CD14-positive monocyte (primary cell): ENCODE measurements at regions not wholly inside any gene's neighbourhood (a gene's known extent, or its start where the extent isn't known, plus 50 kb on each side); places are given as distances from the start of the nearest gene placed in this dataset.

Source experiments
- DNase-seq, 3 donors: peaks; one replicate each; pipeline ENCODE4 v3.0.0-alpha.2; 2011 to 2022
- H2AFZ ChIP-seq: 2 replicates; pipeline ENCODE4 v1.6.0; 2012; ENCODE audit warnings: mild to moderate bottlenecking, low read depth, low read length, inconsistent platforms; ENCODE audit not compliant: insufficient read depth, poor library complexity, severe bottlenecking
- H3K27ac ChIP-seq, 2 donors: 1 replicate in 1 of 2; 2 replicates in 1 of 2; pipeline ENCODE4 v1.5.1; 2012 to 2013; ENCODE audit warnings: low read length in 2 of 2, control low read depth in 1 of 2, inconsistent platforms in 1 of 2, low read depth in 1 of 2, mild to moderate bottlenecking in 1 of 2
- H3K27me3 ChIP-seq, 2 donors: one replicate each; pipeline versions ENCODE4 v1.6.0 to v1.6.1; 2011 to 2013; ENCODE audit warnings: low read length in 2 of 2; ENCODE audit not compliant: control insufficient read depth in 2 of 2, insufficient read depth in 2 of 2
- H3K36me3 ChIP-seq, 2 donors: replicated peaks in 1 of 2; 1 replicate in 1 of 2; 2 replicates in 1 of 2; pipeline versions ENCODE4 v1.5.1 to v1.6.1; 2012 to 2013; ENCODE audit warnings: low read length in 2 of 2, control low read depth in 1 of 2, inconsistent platforms in 1 of 2, mild to moderate bottlenecking in 1 of 2; ENCODE audit not compliant: insufficient read depth in 2 of 2, control insufficient read depth in 1 of 2
- H3K4me1 ChIP-seq, 2 donors: 1 replicate in 1 of 2; 2 replicates in 1 of 2; pipeline versions ENCODE4 v1.5.1 to v1.6.1; 2012 to 2013; ENCODE audit warnings: low read length in 2 of 2, control low read depth in 1 of 2, inconsistent platforms in 1 of 2, mild to moderate bottlenecking in 1 of 2, moderate library complexity in 1 of 2; ENCODE audit not compliant: insufficient read depth in 2 of 2, control insufficient read depth in 1 of 2
- H3K4me2 ChIP-seq: replicated peaks from 2 replicates; pipeline ENCODE3; 2012; ENCODE audit warnings: low read length, moderate library complexity, mild to moderate bottlenecking; ENCODE audit not compliant: poor library complexity, severe bottlenecking; ENCODE audit errors: extremely low read depth
- H3K4me3 ChIP-seq, 3 experiments: fragments of 200-600 bp in 1 of 3; sonication (generic) in 1 of 3; replicated peaks in 1 of 3; 1 replicate in 2 of 3; 2 replicates in 1 of 3; pipeline ENCODE4 v1.5.1; 2011 to 2013; ENCODE audit warnings: low read length in 3 of 3, mild to moderate bottlenecking in 3 of 3, control low read depth in 2 of 3, low read depth in 2 of 3, inconsistent platforms in 1 of 3, moderate library complexity in 1 of 3
- H3K79me2 ChIP-seq: 2 replicates; pipeline ENCODE4 v1.6.0; 2012; ENCODE audit warnings: mild to moderate bottlenecking, control low read depth, inconsistent platforms, low read length, moderate library complexity; ENCODE audit not compliant: insufficient read depth
- H3K9ac ChIP-seq: 2 replicates; pipeline ENCODE4 v1.6.0; 2017; ENCODE audit warnings: low read length, mild to moderate bottlenecking; ENCODE audit not compliant: insufficient read depth, poor library complexity, severe bottlenecking
- H3K9me3 ChIP-seq, 2 donors: replicated peaks in 1 of 2; 1 replicate in 1 of 2; 2 replicates in 1 of 2; pipeline versions ENCODE4 v1.5.1 to v1.6.1; 2012 to 2013; ENCODE audit warnings: low read length in 2 of 2, control low read depth in 1 of 2; ENCODE audit not compliant: control insufficient read depth in 1 of 2, insufficient read depth in 1 of 2
- H4K20me1 ChIP-seq: 2 replicates; pipeline ENCODE4 v1.6.0; 2012; ENCODE audit warnings: mild to moderate bottlenecking, low read length, control low read depth, moderate library complexity; ENCODE audit not compliant: insufficient read depth
- H3K27ac Mint-ChIP-seq, 7 donors: one replicate each; pipeline ENCODE4 v1.8.0; 2020; ENCODE audit warnings: mild to moderate bottlenecking in 7 of 7, mixed read lengths in 7 of 7, moderate library complexity in 6 of 7, inconsistent platforms in 2 of 7
- H3K27me3 Mint-ChIP-seq, 3 donors: one replicate each; pipeline ENCODE4 v1.8.0; 2021 to 2022; ENCODE audit warnings: low read depth in 3 of 3, mild to moderate bottlenecking in 3 of 3, mixed read lengths in 3 of 3, moderate library complexity in 3 of 3, inconsistent platforms in 1 of 3
- H3K36me3 Mint-ChIP-seq, 2 donors: one replicate each; pipeline ENCODE4 v1.8.0; 2020; ENCODE audit warnings: mixed read lengths in 2 of 2, inconsistent platforms in 1 of 2, mild to moderate bottlenecking in 1 of 2
- H3K4me1 Mint-ChIP-seq: one replicate; pipeline ENCODE4 v1.8.0; 2020; ENCODE audit warnings: mild to moderate bottlenecking, mixed read lengths
- H3K4me3 Mint-ChIP-seq, 2 donors: one replicate each; pipeline ENCODE4 v1.8.0; 2020; ENCODE audit warnings: mild to moderate bottlenecking in 2 of 2, mixed read lengths in 2 of 2, moderate library complexity in 1 of 2
- H3K9me3 Mint-ChIP-seq, 7 donors: one replicate each; pipeline ENCODE4 v1.8.0; 2020 to 2022; ENCODE audit warnings: mixed read lengths in 7 of 7, mild to moderate bottlenecking in 6 of 7, moderate library complexity in 6 of 7, inconsistent platforms in 2 of 7
- WGBS: methylation state at CpG from one replicate; pipeline ENCODE4 v1.1.5; 2013; ENCODE audit warnings: missing lambda C conversion rate; ENCODE audit not compliant: insufficient coverage; 5-methylcytosine and 5-hydroxymethylcytosine counted together
- intact Hi-C, 2 donors: fragments of 100-400 bp; cut with micrococcal nuclease; formaldehyde crosslinking; loops; one replicate each; pipeline versions ENCODE4 v1.15.0 to v1.15.1; 2023
- TF ChIP-seq, protein P1 (sequence below): fragments of 200-600 bp; IDR thresholded peaks from one replicate; pipeline ENCODE4 v1.8.0; 2022; ENCODE audit warnings: antibody characterized with exemption, mild to moderate bottlenecking

DNA sequence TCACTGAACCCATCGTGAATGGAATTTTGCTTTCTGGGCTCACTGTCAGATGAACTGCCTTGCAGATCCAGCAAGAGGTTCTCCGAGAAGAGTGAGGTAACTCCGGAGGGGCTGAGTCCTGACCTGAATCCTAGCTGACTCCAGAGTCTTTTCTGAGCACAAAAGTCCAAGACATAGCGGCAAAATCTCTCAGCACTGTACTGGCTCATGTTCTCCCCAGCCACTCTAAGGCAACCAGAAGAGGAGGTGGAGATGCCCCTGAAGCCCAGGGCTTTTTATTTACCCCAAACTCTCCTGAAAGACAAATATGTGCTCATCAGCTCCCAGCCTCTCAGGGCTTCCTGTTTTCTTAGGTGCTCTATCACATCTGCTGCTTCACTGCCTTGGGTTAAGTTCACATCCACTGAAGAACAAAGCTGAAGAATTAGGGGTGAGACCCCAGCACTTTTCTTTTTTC, 221.8 kb downstream of the MREG start:
- H3K4me3 Mint-ChIP-seq = no peak overlapping the region
- no peak overlapping the region for H3K27ac ChIP-seq
- H4K20me1 ChIP-seq = no peaks in the 10 kb centered on the region
- peaks cover 0 to 3% (median 2%) of the 10 kb centered on the region in 3 donors for H3K27me3 Mint-ChIP-seq
- peak; percentile 34 to 59 (median 35) for DNase-seq
- peaks cover 0 to 2% of the 10 kb centered on the region in 2 donors for H3K36me3 Mint-ChIP-seq
- H3K9ac ChIP-seq = no peak overlapping the region
- no peaks in the 10 kb centered on the region for H3K79me2 ChIP-seq
- H3K9me3 Mint-ChIP-seq = peaks cover 0 to 3% (median 0%) of the 10 kb centered on the region in 7 donors
- H3K36me3 ChIP-seq = no peaks in the 10 kb centered on the region
- H3K9me3 ChIP-seq = no peaks in the 10 kb centered on the region
- no peak overlapping the region for H3K4me2 ChIP-seq
- H3K4me1 Mint-ChIP-seq = peaks cover 66% of the 10 kb centered on the region
- peaks cover 46 to 70% of the 10 kb centered on the region in 2 donors for H3K4me1 ChIP-seq
- TF ChIP-seq, protein P1, sequence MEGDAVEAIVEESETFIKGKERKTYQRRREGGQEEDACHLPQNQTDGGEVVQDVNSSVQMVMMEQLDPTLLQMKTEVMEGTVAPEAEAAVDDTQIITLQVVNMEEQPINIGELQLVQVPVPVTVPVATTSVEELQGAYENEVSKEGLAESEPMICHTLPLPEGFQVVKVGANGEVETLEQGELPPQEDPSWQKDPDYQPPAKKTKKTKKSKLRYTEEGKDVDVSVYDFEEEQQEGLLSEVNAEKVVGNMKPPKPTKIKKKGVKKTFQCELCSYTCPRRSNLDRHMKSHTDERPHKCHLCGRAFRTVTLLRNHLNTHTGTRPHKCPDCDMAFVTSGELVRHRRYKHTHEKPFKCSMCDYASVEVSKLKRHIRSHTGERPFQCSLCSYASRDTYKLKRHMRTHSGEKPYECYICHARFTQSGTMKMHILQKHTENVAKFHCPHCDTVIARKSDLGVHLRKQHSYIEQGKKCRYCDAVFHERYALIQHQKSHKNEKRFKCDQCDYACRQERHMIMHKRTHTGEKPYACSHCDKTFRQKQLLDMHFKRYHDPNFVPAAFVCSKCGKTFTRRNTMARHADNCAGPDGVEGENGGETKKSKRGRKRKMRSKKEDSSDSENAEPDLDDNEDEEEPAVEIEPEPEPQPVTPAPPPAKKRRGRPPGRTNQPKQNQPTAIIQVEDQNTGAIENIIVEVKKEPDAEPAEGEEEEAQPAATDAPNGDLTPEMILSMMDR = no peak
- no peak overlapping the region for H3K4me3 ChIP-seq
- peak overlapping the region in 4 of 7 donors; percentile 6 to 68 (median 31) for H3K27ac Mint-ChIP-seq
- intact Hi-C loops = loop anchor here in 1 of 2 donors (5.0 kb wide), 3 partner anchors 39 to 111 kb away; no protein-coding TSS in a partner anchor
- H2AFZ ChIP-seq = no peak overlapping the region
- WGBS = 100% methylated on average over 4 of the region's 4 CpGs
- no peaks in the 10 kb centered on the region for H3K27me3 ChIP-seq

DNA sequence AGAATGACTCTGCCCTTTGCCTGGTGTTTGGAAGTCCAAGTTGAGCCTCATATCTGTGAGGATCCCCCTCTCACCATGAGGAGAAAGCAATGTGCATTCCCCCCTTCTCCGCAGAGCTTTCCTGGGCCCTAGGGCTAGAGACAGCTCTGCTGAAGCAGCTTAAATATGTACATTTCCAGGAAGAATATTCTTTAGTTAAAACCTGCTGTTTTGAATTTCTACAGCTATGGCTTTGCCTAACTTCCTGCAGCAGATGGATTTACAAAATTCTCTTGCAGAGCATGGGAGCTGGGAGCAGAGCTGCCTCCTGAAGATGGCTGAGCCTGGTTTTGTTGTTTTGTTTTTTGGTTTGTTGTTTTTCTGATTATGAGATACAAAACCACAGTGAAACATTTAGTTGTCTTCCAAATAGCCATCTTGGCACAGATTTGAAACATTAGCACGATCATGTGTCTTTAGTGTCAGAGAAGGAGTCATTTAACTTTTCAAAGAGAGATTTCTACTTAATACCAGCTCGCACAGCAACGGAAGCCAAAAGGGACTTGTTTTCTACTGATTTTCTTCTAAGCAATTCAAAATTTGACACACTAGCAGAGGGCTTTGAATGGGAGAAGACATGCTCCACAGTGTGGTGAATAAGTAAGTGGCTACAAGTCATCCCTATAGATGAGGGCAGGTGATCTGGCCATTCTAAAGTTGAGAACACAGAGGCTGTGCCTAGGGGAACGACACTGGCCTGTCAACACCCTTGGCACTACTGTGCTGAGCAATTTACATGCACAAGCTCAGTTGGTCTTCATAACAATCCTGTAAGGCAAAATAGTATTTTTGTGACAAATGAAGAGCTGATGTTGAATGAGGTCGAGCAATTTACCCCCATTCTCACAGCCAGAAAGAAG, 222.6 kb downstream of the MREG start:
- no peaks in the 10 kb centered on the region for H4K20me1 ChIP-seq
- H2AFZ ChIP-seq = peak overlapping the region; percentile 38
- H3K4me3 Mint-ChIP-seq = no peak overlapping the region
- H3K27me3 Mint-ChIP-seq = peaks cover 0 to 5% (median 2%) of the 10 kb centered on the region in 3 donors
- DNase-seq = no peak
- no peaks in the 10 kb centered on the region for H3K36me3 ChIP-seq
- TF ChIP-seq, protein P1 = no peak
- no peak overlapping the region for H3K4me2 ChIP-seq
- peak overlapping the region in 3 of 7 donors; percentile 26 to 79 (median 68) for H3K27ac Mint-ChIP-seq
- peaks cover 63% of the 10 kb centered on the region for H3K4me1 Mint-ChIP-seq
- H3K79me2 ChIP-seq = no peaks in the 10 kb centered on the region
- no peaks in the 10 kb centered on the region for H3K9me3 Mint-ChIP-seq
- H3K36me3 Mint-ChIP-seq = peaks cover 0 to 2% of the 10 kb centered on the region in 2 donors
- intact Hi-C loops = loop anchor here in 1 of 2 donors (5.0 kb wide), 3 partner anchors 38 to 112 kb away; no protein-coding TSS in a partner anchor
- H3K4me1 ChIP-seq = peaks cover 39 to 65% of the 10 kb centered on the region in 2 donors
- H3K9ac ChIP-seq = no peak overlapping the region
- H3K27ac ChIP-seq = no peak overlapping the region
- H3K27me3 ChIP-seq = no peaks in the 10 kb centered on the region
- no peak overlapping the region for H3K4me3 ChIP-seq
- H3K9me3 ChIP-seq = no peaks in the 10 kb centered on the region
- 86% methylated on average over 1 of the region's 6 CpGs for WGBS
